Neural crest cell (in vitro differentiated cells): ENCODE measurements at regions not wholly inside any gene's neighbourhood (a gene's known extent, or its start where the extent isn't known, plus 50 kb on each side); places are given as distances from the start of the nearest gene placed in this dataset.
"Not testable (repeated sequence)": the region's sequence is repeated elsewhere in the genome, so short reads cannot be mapped to it uniquely, and the experiment has no call there.

Experiments
- DNase-seq: peaks from one replicate; pipeline ENCODE4 v3.0.0; 2021; ENCODE audit warnings: low read depth, mixed read lengths, low spot score
- H3K27ac Mint-ChIP-seq: one replicate; pipeline ENCODE4 v1.8.0; 2021; ENCODE audit warnings: mild to moderate bottlenecking, mixed read lengths; ENCODE audit not compliant: unreplicated experiment
- H3K27me3 Mint-ChIP-seq: 2 replicates; pipeline ENCODE4 v1.8.0; 2021; ENCODE audit warnings: low read depth, mild to moderate bottlenecking, mixed read lengths
- H3K36me3 Mint-ChIP-seq: 2 replicates; pipeline ENCODE4 v1.8.0; 2021; ENCODE audit warnings: low read depth, mild to moderate bottlenecking, mixed read lengths
- H3K4me1 Mint-ChIP-seq: 2 replicates; pipeline ENCODE4 v1.8.0; 2021; ENCODE audit warnings: mixed read lengths
- H3K4me3 Mint-ChIP-seq: one replicate; pipeline ENCODE4 v1.8.0; 2021; ENCODE audit warnings: mild to moderate bottlenecking, mixed read lengths
- H3K9me3 Mint-ChIP-seq: 2 replicates; pipeline ENCODE4 v1.8.0; 2021; ENCODE audit warnings: mixed read lengths
- CTCF ChIP-seq: fragments of 200-600 bp; sonication (generic); conservative IDR thresholded peaks from 2 replicates; pipeline ENCODE4 v1.5.0; 2021; ENCODE audit warnings: antibody characterized with exemption, mild to moderate bottlenecking

GRCh38 chrX:65900850-65901844 lies 138.7 kb downstream of the VSIG4 start:
- Mint-ChIP-seq H3K27me3 (no peaks in the 10 kb centered on the region), H3K36me3 (no peaks in the 10 kb centered on the region), H3K27ac (no peak overlapping the region)

GRCh38 chrX:65894133-65894532 lies 145.7 kb downstream of the VSIG4 start:
- TF ChIP-seq CTCF: no peak
- no peaks in the 10 kb centered on the region for H3K4me1 Mint-ChIP-seq
- peaks cover 8% of the 10 kb centered on the region for H3K9me3 Mint-ChIP-seq
- H3K27ac Mint-ChIP-seq: no peak overlapping the region
- no peaks in the 10 kb centered on the region for H3K27me3 Mint-ChIP-seq
- peaks cover 2% of the 10 kb centered on the region for H3K36me3 Mint-ChIP-seq
- no peak overlapping the region for H3K4me3 Mint-ChIP-seq
- no peak for DNase-seq

More at GRCh38 chrX:65900850-65901844, 138.7 kb downstream of the VSIG4 start:
- no peak for TF ChIP-seq CTCF
- peaks cover 7% of the 10 kb centered on the region for H3K9me3 Mint-ChIP-seq
- no peak overlapping the region for H3K4me3 Mint-ChIP-seq
- no peaks in the 10 kb centered on the region for H3K4me1 Mint-ChIP-seq
- DNase-seq: no peak

- not testable (repeated sequence) for DNase-seq, H3K36me3 Mint-ChIP-seq, H3K4me1 Mint-ChIP-seq, H3K27me3 Mint-ChIP-seq, H3K4me3 Mint-ChIP-seq, H3K27ac Mint-ChIP-seq
- peaks cover 11% of the 10 kb centered on the region for H3K9me3 Mint-ChIP-seq
Observed at GRCh38 chrX:65891817-65892216, 148.1 kb downstream of the VSIG4 start.

GRCh38 chrX:65888150-65888549 lies 151.7 kb downstream of the VSIG4 start:
- not testable (repeated sequence) for H3K27ac Mint-ChIP-seq

GRCh38 chrX:65883556-65883955 lies 156.3 kb downstream of the VSIG4 start:
- TF ChIP-seq CTCF: no peak
- Mint-ChIP-seq H3K27me3 (no peaks in the 10 kb centered on the region), H3K9me3 (peaks cover 8% of the 10 kb centered on the region), H3K4me1 (no peaks in the 10 kb centered on the region), H3K36me3 (no peaks in the 10 kb centered on the region), H3K4me3 (no peak overlapping the region), H3K27ac (no peak overlapping the region)
- DNase-seq: no peak

More at GRCh38 chrX:65888150-65888549, 151.7 kb downstream of the VSIG4 start:
- not testable (repeated sequence) for H3K36me3 Mint-ChIP-seq, H3K4me3 Mint-ChIP-seq, DNase-seq, H3K9me3 Mint-ChIP-seq, H3K27me3 Mint-ChIP-seq, H3K4me1 Mint-ChIP-seq

- no peaks in the 10 kb centered on the region for H3K36me3 Mint-ChIP-seq
- no peak for TF ChIP-seq CTCF
- H3K27ac Mint-ChIP-seq: no peak overlapping the region
- H3K4me1 Mint-ChIP-seq: no peaks in the 10 kb centered on the region
- no peak for DNase-seq
- no peak overlapping the region for H3K4me3 Mint-ChIP-seq
- no peaks in the 10 kb centered on the region for H3K27me3 Mint-ChIP-seq
- peaks cover 2% of the 10 kb centered on the region for H3K9me3 Mint-ChIP-seq
Observed at GRCh38 chrX:65879977-65880799, 159.7 kb downstream of the VSIG4 start.
